KMS-11 (cell line): ENCODE measurements at regions not wholly inside any gene's neighbourhood (a gene's known extent, or its start where the extent isn't known, plus 50 kb on each side); places are given as distances from the start of the nearest gene placed in this dataset.

Source experiments
- H2AFZ ChIP-seq: fragments of 200-600 bp; sonication (generic); 2 replicates; pipeline ENCODE4 v1.6.1; 2016; ENCODE audit warnings: antibody characterized with exemption, mixed run types, low read depth
- H3K27ac ChIP-seq: fragments of 200-600 bp; sonication (generic); 2 replicates; pipeline ENCODE4 v1.6.1; 2016; ENCODE audit warnings: mild to moderate bottlenecking, mixed run types
- H3K27me3 ChIP-seq: fragments of 200-600 bp; sonication (generic); 2 replicates; pipeline ENCODE4 v1.6.1; 2017; ENCODE audit warnings: mild to moderate bottlenecking, low read depth, mixed run types, moderate library complexity; ENCODE audit not compliant: insufficient read depth
- H3K36me3 ChIP-seq: fragments of 200-600 bp; sonication (generic); 2 replicates; pipeline ENCODE4 v1.6.1; 2017; ENCODE audit warnings: mild to moderate bottlenecking, mixed run types; ENCODE audit not compliant: insufficient read depth
- H3K4me1 ChIP-seq: fragments of 200-600 bp; sonication (generic); 2 replicates; pipeline ENCODE4 v1.6.1; 2016; ENCODE audit warnings: mild to moderate bottlenecking, low read depth, mixed run types; ENCODE audit not compliant: poor library complexity, severe bottlenecking
- H3K4me2 ChIP-seq: fragments of 200-600 bp; sonication (generic); 2 replicates; pipeline ENCODE4 v1.7.0; 2016; ENCODE audit warnings: mild to moderate bottlenecking, mixed run types
- H3K4me3 ChIP-seq: fragments of 200-600 bp; sonication (generic); IDR thresholded peaks from 2 replicates; pipeline ENCODE4 v1.6.1; 2017; ENCODE audit warnings: low read depth, low read length, mixed read lengths; ENCODE audit not compliant: insufficient read depth
- H3K79me2 ChIP-seq: fragments of 200-600 bp; sonication (generic); 2 replicates; pipeline ENCODE4 v1.6.1; 2016; ENCODE audit warnings: low read depth, mixed run types; ENCODE audit not compliant: insufficient read depth
- H3K9ac ChIP-seq: fragments of 200-600 bp; sonication (generic); 2 replicates; pipeline ENCODE4 v1.6.1; 2016; ENCODE audit warnings: mild to moderate bottlenecking, mixed run types
- H4K20me1 ChIP-seq: fragments of 200-600 bp; sonication (generic); 2 replicates; pipeline ENCODE4 v1.6.1; 2016; ENCODE audit warnings: mild to moderate bottlenecking, mixed run types; ENCODE audit not compliant: insufficient read depth
- CTCF ChIP-seq: fragments of 200-600 bp; sonication (generic); conservative IDR thresholded peaks from 2 replicates; pipeline ENCODE4 v1.6.1; 2017; ENCODE audit warnings: low read depth, mild to moderate bottlenecking, antibody characterized with exemption, low read length, moderate library complexity, mixed read lengths

DNA sequence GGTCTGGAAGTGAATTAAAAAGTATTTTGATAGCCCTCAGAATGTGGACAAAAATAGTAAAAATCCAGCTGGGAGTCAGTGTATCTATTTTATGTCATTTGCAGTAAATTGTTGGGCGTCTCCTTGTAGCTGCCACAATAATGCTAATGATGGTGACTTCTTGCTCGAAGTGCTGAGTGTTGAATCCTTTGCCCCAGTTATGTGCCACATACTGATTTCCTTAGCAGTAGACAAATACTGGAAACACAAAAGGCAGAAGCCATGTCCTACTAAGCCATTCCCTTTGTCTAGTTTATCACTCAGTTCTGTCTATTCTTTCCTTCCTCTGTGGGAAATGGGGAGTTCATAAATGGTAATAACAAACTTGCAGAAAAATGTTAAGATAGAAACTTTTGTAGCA is 70.7 kb upstream of the CXADR start:
- H2AFZ ChIP-seq, result no peak overlapping the region
- H3K27me3 ChIP-seq, result no peaks in the 10 kb centered on the region
- H3K36me3 ChIP-seq, result no peaks in the 10 kb centered on the region
- H4K20me1 ChIP-seq, result no peaks in the 10 kb centered on the region
- TF ChIP-seq CTCF, result no peak
- H3K4me3 ChIP-seq, result no peak overlapping the region
- no peaks in the 10 kb centered on the region for H3K79me2 ChIP-seq
- H3K4me1 ChIP-seq, result no peaks in the 10 kb centered on the region
- no peak overlapping the region for H3K9ac ChIP-seq
- H3K27ac ChIP-seq, result no peak overlapping the region
- H3K4me2 ChIP-seq, result no peak overlapping the region

DNA sequence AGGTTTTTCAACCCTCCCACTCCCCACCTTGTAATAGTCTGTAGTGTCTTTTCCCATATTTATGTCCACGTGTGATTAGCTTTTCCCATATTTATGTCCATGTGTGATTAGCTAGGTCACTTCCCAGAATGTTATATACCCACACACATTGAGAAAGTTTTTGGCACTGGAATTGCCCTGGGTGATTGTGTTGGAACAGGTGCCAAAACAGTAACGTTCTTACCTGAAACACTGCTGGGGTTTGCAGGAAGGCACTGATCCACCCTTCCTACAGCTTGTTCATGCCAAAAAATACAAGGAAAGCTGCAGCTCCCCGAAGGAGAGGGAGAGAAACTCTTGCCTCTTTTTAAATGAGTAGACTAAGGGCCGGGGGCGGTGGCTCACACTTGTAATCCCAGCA is 68.0 kb upstream of the CXADR start:
- Histone ChIP-seq H3K27ac (no peak overlapping the region), H2AFZ (no peak overlapping the region), H3K36me3 (no peaks in the 10 kb centered on the region), H3K27me3 (no peaks in the 10 kb centered on the region), H3K4me3 (no peak overlapping the region), H3K4me1 (no peaks in the 10 kb centered on the region), H4K20me1 (no peaks in the 10 kb centered on the region), H3K79me2 (no peaks in the 10 kb centered on the region), H3K9ac (no peak overlapping the region), H3K4me2 (no peak overlapping the region)
- no peak for TF ChIP-seq CTCF

- Histone ChIP-seq H3K79me2 (no peaks in the 10 kb centered on the region), H3K9ac (no peak overlapping the region), H3K4me1 (no peaks in the 10 kb centered on the region), H3K4me2 (no peak overlapping the region), H3K36me3 (no peaks in the 10 kb centered on the region), H3K27me3 (no peaks in the 10 kb centered on the region), H3K27ac (no peak overlapping the region), H4K20me1 (no peaks in the 10 kb centered on the region), H3K4me3 (no peak overlapping the region), H2AFZ (no peak overlapping the region)
- no peak for TF ChIP-seq CTCF
Observed at GRCh38 chr21:17446737-17447136, 66.1 kb upstream of the CXADR start.

DNA sequence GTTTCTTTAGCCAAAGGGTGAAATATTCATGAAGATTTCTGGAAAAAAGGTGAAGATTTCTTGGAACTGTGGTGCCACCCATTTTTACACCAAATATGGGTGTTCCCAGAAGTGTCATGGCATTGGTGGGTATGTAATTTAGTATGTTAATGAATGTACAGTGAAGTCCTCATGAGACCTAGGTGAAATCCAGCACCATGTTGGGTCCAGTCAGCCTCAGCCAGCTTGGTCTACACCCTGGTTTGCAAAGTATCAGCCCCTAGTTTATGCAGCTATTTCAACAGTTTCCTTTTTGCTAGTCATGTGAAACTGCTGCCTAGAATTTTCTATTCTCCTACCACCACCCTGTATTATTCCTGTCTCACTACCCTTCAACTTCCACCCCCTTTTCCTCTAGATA is 63.1 kb upstream of the CXADR start:
- Histone ChIP-seq H4K20me1 (no peaks in the 10 kb centered on the region), H3K4me3 (no peak overlapping the region), H3K27me3 (no peaks in the 10 kb centered on the region), H3K27ac (no peak overlapping the region), H3K4me2 (no peak overlapping the region), H2AFZ (no peak overlapping the region), H3K79me2 (no peaks in the 10 kb centered on the region), H3K4me1 (no peaks in the 10 kb centered on the region), H3K36me3 (no peaks in the 10 kb centered on the region), H3K9ac (no peak overlapping the region)
- TF ChIP-seq CTCF, result no peak
